Amniotic epithelial cell (primary cell): ENCODE measurements at regions not wholly inside any gene's neighbourhood (a gene's known extent, or its start where the extent isn't known, plus 50 kb on each side); places are given as distances from the start of the nearest gene placed in this dataset.
"Not testable (repeated sequence)": the region's sequence is repeated elsewhere in the genome, so short reads cannot be mapped to it uniquely, and the experiment has no call there.

Source experiments
- DNase-seq: peaks from one replicate; pipeline ENCODE4 v3.0.0-alpha.2; 2010; ENCODE audit warnings: low read depth

DNA sequence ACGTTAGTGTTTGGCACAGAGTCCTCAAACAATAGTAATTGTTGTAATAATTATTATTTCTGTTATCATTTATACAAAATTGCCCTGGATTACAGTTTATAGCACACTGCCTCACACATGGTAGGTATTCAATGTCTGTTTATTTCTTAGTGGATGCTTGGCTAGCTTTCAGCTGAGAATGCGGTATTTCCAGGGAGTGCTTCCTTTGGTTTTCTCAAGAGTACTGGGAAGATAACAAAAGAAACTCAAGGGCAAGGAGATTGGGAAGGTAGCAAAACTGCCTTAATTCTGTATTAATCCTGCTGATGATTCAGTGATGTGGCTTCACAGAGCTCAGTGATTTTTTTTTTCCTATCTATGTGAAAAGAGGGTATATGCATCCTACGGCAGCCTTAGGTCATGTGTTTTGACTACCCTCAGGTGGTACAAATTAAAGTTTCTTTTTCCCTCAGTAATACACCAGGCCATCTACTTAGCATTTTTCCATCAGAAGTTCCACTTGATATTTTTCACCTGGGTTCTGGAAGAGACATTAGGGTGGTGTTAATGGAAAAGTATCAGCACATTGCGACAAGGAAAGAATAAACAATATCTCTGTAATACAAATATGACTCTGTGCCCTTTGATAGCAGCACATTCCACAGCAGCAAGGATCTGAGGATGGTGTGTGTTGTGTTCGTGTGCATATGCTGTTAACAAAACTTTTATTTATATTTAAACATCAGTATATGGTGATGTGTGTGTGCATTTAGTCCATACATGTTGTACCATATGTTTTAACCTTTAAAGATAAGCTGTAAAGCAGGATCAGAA, 124.3 kb upstream of the RASGEF1B start:
- no peak for DNase-seq

GRCh38 chr4:81595287-81595686, 123.6 kb upstream of the RASGEF1B start:
- no peak for DNase-seq

DNA sequence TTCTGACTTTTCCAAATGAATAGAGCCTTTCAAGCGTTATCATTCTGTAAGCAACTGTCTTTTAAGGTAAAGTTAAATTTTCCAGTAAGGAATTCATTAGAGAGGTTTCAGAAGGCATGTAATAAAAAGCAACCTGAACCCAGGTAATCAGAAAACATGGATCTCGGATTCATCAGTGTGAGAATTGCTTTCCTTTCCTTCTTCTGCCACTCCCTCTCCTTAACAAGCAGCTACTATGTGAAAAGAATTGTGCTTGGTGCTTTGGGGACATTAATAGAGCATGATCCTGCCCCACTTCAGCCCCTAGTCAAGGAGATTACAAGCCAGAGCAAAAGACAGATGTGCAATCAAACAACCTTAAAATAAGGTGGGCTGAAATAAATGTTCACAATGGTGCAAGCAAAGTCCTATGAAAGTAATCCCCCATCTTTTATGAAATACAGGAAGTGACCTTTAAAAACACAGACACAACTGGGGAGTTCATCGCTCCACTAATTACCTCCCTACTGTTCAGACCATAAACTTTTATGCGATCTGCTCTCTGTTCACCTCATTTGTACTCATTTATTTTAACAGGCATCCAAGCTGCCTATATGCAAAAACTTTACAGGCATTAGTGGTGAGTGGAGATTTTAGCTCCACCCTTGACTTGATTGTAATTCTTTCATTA, 122.9 kb upstream of the RASGEF1B start:
- DNase-seq: no peak

- DNase-seq: no peak
Measured at GRCh38 chr4:81592701-81593100, 121.0 kb upstream of the RASGEF1B start.

GRCh38 chr4:81590596-81590995, 118.9 kb upstream of the RASGEF1B start:
- DNase-seq: no peak

- DNase-seq: no peak
Measured at GRCh38 chr4:81589262-81589661, 117.6 kb upstream of the RASGEF1B start.

DNA sequence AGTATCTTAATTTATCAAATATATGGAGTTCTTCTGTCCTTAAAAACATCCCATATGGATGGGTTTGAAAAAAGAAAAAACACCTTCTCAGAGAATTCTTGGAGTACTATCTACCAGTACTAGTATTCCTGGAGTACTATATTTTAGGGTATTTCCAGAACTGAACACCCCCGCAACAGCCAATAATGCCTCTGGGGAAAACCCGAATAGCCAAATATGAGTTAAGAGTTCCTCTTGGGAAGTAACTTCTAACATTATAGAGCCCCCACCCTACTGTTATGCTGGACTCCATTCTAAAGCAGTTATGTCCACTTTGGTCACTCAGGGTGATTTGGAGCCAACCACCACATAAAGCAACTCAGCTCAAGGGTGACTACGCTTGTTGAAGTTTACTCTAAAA, 115.0 kb upstream of the RASGEF1B start:
- no peak for DNase-seq

DNA sequence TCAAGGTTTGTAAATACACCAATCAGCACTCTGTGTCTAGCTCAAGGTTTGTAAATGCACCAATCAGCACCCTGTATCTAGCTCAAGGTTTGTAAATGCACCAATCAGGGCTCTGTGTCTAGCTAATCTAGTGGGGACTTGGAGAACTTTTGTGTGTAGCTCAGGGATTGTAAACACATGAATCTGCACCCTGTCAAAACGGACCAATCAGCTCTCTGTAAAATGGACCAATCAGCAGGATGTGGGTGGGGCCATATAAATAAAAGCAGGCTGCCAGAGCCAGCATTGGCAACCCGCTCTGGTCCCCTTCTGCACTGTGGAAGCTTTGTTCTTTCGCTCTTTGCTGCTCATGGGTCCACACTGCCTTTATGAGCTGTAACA, 109.3 kb upstream of the RASGEF1B start:
- not testable (repeated sequence) for DNase-seq

- no peak for DNase-seq
Measured at GRCh38 chr4:81580346-81580993, 108.8 kb upstream of the RASGEF1B start.

DNA sequence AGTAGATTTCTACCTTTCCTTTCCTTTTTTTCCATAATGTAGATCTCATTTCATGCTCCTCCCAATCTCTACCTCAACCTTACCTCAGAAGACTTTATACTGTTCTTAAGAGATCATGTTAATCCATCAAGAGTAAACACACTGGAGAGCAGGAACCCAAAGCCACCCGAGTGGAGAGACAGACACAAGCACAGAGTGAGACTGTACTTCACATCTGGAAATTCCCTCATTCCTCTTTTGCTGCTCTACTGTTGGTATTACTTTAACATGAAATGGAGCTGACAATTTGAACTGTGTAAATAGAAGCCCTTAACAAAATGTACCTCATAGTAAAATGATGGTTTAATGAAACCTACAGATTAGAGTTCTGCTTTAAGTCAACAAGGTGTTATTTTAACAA, 105.7 kb upstream of the RASGEF1B start:
- DNase-seq: no peak

- no peak for DNase-seq
Measured at GRCh38 chr4:81574991-81575390, 103.3 kb upstream of the RASGEF1B start.

GRCh38 chr4:81573840-81574239, 102.1 kb upstream of the RASGEF1B start:
- DNase-seq: no peak

DNA sequence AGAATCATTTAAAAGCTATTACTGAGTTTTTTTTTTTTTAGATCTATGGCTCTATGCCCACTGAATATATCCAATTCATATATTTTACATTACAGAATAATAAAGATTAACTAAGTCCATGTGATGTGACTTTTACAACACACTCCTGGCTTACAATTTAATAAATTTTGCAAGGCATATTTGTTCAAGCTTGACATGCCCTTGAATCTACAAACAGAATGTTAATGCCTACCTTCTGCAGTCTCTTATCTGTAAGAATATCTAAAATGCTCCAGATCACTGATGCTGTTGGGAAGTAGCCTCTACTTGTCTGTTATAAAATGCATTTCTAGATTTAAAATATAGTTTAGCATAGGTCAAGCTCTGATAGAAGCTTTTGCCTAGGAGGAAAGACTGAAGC, 100.7 kb upstream of the RASGEF1B start:
- DNase-seq: no peak

DNA sequence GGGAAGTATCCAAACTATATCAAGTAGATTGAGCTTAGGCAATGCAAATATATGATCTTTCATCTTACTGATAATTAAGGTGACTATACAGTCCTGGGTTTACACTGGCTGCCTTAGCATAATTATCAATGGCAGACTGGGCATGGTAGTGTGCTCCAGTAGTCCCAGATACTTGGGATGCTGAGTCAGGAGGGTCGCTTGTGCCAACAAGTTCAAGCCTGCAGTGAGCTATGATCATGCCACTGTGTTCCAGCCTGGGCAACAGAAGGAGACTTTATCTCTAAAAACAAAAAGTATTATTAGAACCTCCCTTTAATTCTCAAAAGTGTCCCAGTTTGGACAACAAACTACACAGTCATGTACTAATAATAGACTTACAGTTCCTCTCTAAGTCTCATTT, 99.4 kb upstream of the RASGEF1B start:
- DNase-seq: no peak

GRCh38 chr4:81566161-81566591, 94.5 kb upstream of the RASGEF1B start:
- no peak for DNase-seq

DNA sequence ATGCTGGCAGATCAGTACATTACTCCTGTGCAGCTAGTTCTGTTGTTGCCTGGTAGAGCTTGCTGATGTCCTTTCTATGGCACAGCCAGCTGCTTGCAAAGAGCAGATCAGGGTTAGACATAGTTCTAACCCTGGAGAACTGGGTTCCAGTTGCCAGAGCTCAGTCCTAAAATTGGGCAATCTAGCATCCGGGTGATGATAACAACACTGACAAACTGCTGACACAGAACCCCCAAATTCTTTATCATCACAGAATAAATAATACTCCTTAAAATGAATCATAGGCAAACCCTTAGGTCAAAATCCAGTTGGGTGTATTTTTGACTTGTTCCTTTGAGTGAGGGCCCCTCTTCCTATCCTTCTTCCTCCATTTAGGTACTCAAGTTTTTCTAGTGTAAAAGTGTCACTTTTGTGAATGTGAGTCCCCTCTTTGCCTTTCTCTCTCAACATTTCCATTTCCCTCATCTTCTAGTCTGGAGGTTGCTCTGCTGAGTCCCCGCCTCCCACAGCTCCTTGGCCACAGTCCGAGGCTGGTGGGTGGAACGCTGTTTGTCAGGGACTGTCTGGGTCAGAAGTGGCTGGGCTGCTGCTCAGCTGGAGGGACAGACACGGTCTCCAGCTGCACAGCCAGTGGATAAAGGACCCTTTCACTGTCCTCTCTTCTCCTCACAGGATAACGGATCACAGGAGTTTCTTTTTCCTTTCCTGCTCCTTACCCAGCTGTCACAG, 93.6 kb upstream of the RASGEF1B start:
- no peak for DNase-seq

GRCh38 chr4:81564025-81564424, 92.3 kb upstream of the RASGEF1B start:
- no peak for DNase-seq

DNA sequence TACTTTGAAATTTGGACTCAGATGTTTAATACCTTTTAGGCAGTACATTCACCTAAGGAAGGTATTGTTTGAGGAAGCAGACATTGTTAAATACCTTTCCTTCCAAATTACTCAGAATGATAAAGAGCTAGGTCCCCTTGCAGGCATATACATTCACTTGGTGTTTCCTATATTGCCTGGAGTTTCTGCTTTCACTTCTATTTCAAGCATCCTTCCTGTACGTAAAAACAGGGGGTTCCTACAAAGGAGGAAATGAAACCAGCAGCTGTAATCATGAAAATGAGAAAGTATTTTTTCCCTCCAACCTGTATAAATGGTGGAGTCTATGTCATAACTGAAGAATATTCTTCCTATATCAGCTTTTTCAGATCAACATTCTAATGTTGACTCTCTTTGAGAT, 90.4 kb upstream of the RASGEF1B start:
- DNase-seq: no peak

- no peak for DNase-seq
Measured at GRCh38 chr4:81557306-81557705, 85.6 kb upstream of the RASGEF1B start.

DNA sequence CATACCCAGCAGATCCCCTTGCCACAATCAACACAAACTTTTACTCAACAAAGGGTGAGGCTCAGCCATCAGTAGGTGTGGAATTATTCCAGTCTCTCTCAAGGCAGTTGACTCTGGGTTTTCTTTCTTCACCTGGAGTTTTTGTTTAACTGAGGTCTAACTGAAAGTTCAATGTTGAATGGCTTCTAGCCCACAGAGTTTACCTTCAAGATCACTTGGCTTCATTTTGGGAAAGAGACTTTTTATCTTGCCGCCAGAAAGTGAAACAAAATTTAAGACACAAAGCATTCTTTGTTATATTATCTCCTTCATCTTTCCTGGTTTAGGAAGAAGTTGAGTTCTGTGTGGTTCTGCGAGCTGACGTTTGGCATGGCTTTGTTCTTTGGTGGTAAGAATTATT, 83.8 kb upstream of the RASGEF1B start:
- no peak for DNase-seq

DNA sequence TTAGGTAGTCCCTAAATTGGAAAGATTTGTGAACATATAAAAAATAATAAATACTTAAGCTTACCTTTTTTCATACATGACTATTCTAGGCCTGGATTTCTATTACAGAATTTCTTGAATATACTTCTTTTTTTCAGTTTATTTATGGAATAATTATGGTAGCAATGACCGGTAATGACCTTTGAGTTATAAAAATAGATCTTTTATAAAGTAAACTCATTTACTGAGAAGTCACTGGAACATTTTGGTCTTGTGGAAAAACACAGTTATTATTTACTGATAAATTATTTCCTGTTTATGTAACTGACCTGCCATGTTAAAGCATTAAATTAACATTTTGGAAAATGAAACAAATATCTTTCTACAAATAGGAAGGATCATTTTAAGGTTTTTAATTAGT, 80.4 kb upstream of the RASGEF1B start:
- DNase-seq: no peak

DNA sequence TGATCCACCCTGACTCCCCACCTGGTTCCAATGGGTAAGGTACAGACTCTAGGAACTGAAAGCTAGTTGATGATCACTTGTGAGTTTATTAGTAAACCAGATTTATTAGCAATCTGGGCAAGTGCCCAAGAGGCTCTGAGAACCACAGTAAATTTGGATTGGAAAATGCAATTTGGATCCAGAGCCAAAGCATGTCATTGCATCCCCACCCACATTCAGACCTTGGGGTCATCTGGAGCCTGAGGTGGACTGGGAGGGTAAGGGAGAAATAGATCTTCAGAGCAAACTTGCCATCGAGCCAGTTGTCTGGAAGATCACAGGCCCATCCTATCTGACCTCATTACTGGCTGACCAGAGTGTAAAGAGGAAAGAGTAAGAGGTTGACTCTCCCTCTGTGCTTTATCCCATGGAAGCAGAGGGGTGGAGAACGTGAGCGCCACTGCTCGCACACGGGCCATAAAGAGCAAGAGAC, 78.7 kb upstream of the RASGEF1B start:
- no peak for DNase-seq
